NCI-H524 treated with DMSO at 0.1 percent for 48 hours (cell line): ENCODE measurements at regions not wholly inside any gene's neighbourhood (a gene's known extent, or its start where the extent isn't known, plus 50 kb on each side); places are given as distances from the start of the nearest gene placed in this dataset.
"Not testable (repeated sequence)": the region's sequence is repeated elsewhere in the genome, so short reads cannot be mapped to it uniquely, and the experiment has no call there.

Source experiments
- DNase-seq: peaks from one replicate; lab custom pipeline; 2025; lab: John Stamatoyannopoulos, UW

GRCh38 chr11:87539596-87539995 is 501.9 kb downstream of the TMEM135 start:
- no peak for DNase-seq

DNA sequence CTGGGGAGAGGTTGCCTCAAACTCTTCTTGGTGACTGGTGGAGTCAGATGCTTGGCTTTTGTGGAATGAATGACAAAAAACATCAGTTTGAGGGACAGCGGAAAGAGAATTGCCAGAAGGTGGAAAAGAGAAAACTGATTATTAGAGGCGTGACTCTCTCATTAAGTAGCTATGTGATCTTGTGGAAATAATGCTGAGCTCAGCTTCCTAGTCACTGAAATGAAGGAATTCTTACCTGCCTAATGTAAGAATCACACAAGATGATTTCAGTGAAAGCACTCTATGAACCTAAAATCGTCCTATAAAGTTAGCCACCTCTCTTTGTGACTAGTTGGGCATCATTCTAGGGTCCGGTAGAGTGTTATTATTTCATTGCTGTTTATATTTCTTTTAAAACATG is 498.8 kb downstream of the TMEM135 start:
- no peak for DNase-seq

DNA sequence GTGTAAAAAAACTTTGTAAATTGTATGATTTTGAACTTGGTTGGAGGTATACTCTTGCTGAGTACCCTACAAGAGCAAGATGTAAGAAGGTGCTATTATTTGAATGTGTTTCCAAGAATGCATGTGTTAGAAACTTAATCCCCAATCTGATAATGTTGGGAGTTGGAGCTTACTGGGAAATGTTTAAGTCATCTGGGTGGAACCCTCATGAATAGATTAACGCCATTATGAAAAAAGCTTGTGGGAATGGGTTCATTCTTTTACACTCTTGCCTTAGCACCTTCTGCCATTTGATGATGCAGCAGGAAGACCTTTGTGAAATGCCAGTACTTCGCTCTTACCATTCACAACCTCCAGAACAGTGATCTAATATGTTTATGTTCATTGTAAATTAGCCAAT is 498.3 kb downstream of the TMEM135 start:
- DNase-seq = no peak

GRCh38 chr11:87535513-87535912 is 497.8 kb downstream of the TMEM135 start:
- DNase-seq = no peak

DNA sequence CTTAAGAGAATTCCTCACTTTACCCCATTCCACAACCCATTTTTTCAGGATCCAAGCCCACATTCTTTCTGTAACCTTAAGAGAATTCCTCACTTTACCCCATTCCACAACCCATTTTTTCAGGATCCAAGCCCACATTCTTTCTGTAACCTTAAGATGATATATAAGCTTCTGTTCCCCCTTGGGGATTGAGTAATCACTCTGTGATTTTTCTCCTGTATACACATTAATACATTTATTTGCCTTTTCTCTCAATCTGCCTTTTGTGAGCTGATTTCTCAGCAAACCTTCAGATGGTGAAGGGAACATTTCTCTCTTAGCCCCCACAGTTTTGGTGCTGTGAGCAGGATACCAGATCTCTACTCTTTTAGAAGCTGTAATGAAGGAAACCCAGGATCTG is 494.1 kb downstream of the TMEM135 start:
- DNase-seq = not testable (repeated sequence)

- DNase-seq = no peak
Measured at GRCh38 chr11:87529486-87529885, 491.8 kb downstream of the TMEM135 start.

DNA sequence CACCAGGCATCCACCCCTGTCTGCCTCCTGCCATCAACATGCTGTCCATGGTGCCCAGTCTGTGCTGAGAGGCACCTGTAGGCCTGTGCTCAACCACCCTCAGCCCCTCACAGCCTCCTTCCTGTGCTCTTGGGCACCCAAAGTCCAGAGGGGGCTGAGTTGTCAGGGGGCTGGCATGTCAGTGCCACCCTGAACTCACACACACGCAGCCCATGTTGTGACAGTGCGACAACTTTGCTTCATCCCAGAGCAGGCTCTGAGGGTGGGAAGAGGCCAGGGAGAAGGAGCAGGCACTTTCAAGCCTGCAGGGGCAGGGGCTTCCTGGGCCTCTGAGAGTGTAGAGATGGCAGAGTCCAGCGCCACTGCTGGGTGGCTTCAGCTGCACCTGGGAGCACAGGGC is 491.0 kb downstream of the TMEM135 start:
- no peak for DNase-seq

DNA sequence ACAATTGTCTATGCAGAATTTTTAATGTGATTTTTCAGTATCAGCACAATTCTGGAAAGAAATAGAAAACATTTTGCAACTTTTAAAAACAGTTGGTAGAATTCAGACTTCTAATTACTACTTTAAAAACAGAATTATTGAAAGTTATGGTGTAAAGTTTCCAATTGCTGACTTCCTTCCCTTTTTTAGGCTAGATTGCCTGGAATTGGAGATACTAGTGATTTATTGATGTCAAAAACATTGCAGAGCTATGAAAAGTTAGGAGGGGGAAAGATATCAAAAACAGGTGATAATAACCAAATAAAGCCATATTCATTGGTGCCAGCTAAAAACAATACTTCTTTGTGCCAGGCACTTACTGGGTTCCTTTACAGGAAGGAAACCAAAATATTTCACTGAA is 485.5 kb downstream of the TMEM135 start:
- DNase-seq = no peak

DNA sequence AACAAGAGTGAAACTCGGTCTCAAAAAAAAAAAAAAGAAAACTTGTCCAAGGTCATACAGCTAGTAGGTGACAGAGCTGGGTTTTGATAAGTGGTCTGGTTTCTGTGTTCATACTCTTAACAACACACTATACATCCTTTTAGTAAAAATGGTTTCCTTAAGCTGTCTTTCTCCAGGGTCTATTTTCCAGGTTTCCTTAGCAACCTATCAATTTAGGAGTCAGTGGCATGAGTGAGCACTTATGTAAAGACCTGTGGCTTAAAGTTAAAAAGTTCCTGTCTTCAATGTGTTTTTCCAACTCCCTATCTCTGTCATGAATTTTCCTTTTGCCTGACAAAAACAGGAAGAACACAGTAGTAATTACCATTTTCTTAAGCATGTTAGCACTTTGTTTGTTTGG is 480.5 kb downstream of the TMEM135 start:
- no peak for DNase-seq

- no peak for DNase-seq
Measured at GRCh38 chr11:87517351-87517750, 479.6 kb downstream of the TMEM135 start.

- DNase-seq = not testable (repeated sequence)
Measured at GRCh38 chr11:87507722-87508121, 470.0 kb downstream of the TMEM135 start.

DNA sequence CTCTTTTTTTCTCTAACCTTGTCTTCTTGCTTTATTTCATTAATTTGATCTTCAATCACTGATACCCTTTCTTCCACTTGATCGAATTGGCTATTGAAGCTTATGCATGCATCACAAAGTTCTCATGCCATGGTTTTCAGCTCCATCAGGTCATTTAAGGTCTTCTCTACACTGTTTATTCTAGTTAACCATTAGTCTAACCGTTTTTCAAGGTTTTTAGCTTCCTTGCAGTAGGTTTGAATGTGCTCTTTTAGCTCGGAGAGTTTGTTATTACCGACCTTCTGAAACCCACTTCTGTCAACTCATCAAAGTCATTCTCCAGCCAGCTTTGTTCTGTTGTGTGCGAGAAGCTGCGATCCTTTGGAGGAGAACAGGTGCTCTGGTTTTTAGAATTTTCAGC is 469.2 kb downstream of the TMEM135 start:
- not testable (repeated sequence) for DNase-seq

- no peak for DNase-seq
Measured at GRCh38 chr11:87501388-87501787, 463.7 kb downstream of the TMEM135 start.

DNA sequence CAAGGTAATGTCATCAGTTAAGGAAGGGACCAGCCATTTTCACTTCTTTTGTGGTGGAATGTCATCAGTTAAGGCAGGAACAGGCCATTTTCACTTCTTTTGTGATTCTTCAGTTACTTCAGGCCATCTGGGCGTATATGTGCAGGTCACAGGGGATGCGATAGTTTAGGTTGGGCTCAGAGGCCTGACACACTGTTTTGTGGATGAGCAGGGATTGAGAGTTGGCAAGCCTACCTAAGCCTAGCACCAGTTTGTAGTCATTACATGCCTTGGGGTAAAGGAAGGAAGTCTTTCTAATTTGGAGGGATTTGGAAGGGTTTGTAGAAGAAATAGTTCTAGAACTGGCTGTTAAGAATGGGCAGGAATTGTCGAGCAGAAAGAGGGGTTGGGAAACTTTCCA is 457.2 kb downstream of the TMEM135 start:
- DNase-seq = not testable (repeated sequence)

GRCh38 chr11:87494026-87494425 is 456.3 kb downstream of the TMEM135 start:
- DNase-seq = not testable (repeated sequence)

GRCh38 chr11:87493516-87493915 is 455.8 kb downstream of the TMEM135 start:
- DNase-seq = no peak

DNA sequence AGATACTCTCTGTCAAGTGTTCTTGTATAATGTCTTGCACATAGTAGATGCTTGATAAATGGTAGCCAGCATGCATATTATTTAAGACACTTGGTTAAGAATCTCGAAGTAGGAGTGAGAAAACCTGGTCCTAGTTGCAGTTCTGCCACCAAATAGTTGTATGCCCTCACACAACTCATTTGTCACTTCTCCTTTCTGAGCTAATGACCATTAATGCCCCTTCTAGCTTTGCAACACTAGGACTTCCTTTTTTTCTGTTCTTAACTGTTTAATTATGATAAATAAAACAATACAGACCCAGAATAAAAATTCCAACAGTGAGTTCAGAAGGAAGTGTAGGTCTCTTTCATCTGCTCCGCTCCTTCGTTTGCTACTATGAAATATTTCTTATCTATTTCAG is 453.6 kb downstream of the TMEM135 start:
- DNase-seq = no peak

GRCh38 chr11:87490671-87491070 is 452.9 kb downstream of the TMEM135 start:
- DNase-seq = no peak

GRCh38 chr11:87484566-87484965 is 446.8 kb downstream of the TMEM135 start:
- DNase-seq = no peak

DNA sequence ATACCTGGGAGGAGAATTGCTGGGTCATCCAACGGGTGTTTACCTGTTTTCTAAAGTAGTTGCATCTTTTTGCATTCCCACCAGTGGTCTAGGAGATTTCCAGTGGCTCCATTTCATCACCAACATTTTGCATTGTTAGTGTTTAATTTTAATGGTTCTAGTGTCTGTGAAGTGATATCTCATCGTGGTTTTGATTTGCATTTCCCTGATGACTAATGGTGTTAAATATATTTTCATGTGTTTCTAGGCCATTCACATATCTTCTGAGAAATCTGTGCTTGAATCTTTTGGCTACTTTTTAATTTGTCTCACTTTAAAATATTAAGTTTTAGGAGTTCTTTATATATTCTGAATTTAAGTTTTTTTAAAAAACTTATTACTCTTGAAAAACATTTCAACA is 439.6 kb downstream of the TMEM135 start:
- DNase-seq = no peak

DNA sequence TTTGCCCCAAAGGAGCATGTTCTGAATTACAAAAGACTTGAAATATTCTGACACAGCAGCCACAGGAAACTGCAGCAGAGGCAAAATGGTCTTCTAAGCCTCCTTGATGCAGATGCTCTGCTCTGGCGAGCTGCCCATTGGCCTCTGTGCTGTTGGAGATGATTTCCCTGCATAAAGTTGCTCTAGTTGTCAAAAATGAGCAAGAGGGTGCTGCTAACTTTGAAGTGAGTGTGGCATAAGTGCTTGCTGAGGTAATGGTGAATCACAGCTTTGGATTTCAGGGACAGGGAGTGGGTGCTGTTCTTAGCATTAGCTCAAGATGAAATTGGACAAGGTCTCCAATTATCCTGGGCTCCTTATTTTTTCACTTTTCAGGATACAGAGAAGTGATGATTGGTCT is 435.4 kb downstream of the TMEM135 start:
- no peak for DNase-seq

- no peak for DNase-seq
Measured at GRCh38 chr11:87466223-87466622, 428.5 kb downstream of the TMEM135 start.

GRCh38 chr11:87465716-87466115 is 428.0 kb downstream of the TMEM135 start:
- no peak for DNase-seq

GRCh38 chr11:87463486-87464102 is 425.9 kb downstream of the TMEM135 start:
- DNase-seq = no peak

GRCh38 chr11:87462171-87462570 is 424.4 kb downstream of the TMEM135 start:
- DNase-seq = no peak
